GM12878 (cell line): ENCODE measurements at regions not wholly inside any gene's neighbourhood (a gene's known extent, or its start where the extent isn't known, plus 50 kb on each side); places are given as distances from the start of the nearest gene placed in this dataset.

Experiments
- CTCF ChIP-seq, 3 experiments: IDR thresholded peaks in 2 of 3; conservative IDR thresholded peaks in 1 of 3; 2 replicates each; pipeline ENCODE4 v1.5.1; 2011; ENCODE audit warnings: low read depth in 3 of 3, low read length in 3 of 3, mild to moderate bottlenecking in 3 of 3, control low read depth in 2 of 3, moderate library complexity in 2 of 3, inconsistent platforms in 1 of 3, mixed read lengths in 1 of 3; ENCODE audit not compliant: control insufficient read depth in 2 of 3, insufficient read depth in 1 of 3; ENCODE audit errors: extremely low read depth in 1 of 3
- GABPA ChIP-seq: IDR thresholded peaks from 2 replicates; pipeline ENCODE4 v1.6.1; 2014; ENCODE audit warnings: antibody characterized with exemption, low read depth, mild to moderate bottlenecking, inconsistent platforms
- KDM1A ChIP-seq: fragments of 200-600 bp; sonication (generic); IDR thresholded peaks from 2 replicates; pipeline ENCODE4 v1.6.1; 2016; ENCODE audit warnings: borderline replicate concordance
- POLR2AphosphoS2 ChIP-seq: IDR thresholded peaks from 2 replicates; pipeline ENCODE4 v1.6.1; 2011; ENCODE audit warnings: low read depth, mild to moderate bottlenecking, low read length, improper control_type of control experiment, moderate library complexity
- SPI1 ChIP-seq: IDR thresholded peaks from 2 replicates; pipeline ENCODE4 v1.6.1; 2011; ENCODE audit warnings: low read depth, mild to moderate bottlenecking, low read length, moderate library complexity, borderline replicate concordance; ENCODE audit not compliant: insufficient read depth
- SUZ12 ChIP-seq: fragments of 200-600 bp; sonication (generic); IDR thresholded peaks from one replicate; pipeline ENCODE4 v1.6.1; 2018; ENCODE audit warnings: antibody characterized with exemption, mild to moderate bottlenecking; ENCODE audit not compliant: unreplicated experiment
- TCF12 ChIP-seq: IDR thresholded peaks from 2 replicates; pipeline ENCODE4 v1.6.1; 2011; ENCODE audit warnings: low read depth, mild to moderate bottlenecking, low read length
- YBX1 ChIP-seq: fragments of 450-650 bp; IDR thresholded peaks from 2 replicates; pipeline ENCODE4 v1.6.1; 2016; ENCODE audit warnings: antibody characterized with exemption
- TF ChIP-seq, protein P1 (sequence below): fragments of 450-650 bp; formaldehyde crosslinking; IDR thresholded peaks from 2 replicates; pipeline ENCODE4 v1.5.0; 2022; ENCODE audit warnings: mild to moderate bottlenecking, missing genetic modification characterization
- TF ChIP-seq, protein P2 (sequence below): IDR thresholded peaks from 2 replicates; pipeline ENCODE4 v1.6.1; 2012; ENCODE audit warnings: low read depth, low read length, improper control_type of control experiment
- TF ChIP-seq, protein P3 (sequence below): fragments of 450-650 bp; IDR thresholded peaks from 2 replicates; pipeline ENCODE4 v1.6.1; 2016; ENCODE audit warnings: mild to moderate bottlenecking, moderate library complexity, borderline replicate concordance

DNA sequence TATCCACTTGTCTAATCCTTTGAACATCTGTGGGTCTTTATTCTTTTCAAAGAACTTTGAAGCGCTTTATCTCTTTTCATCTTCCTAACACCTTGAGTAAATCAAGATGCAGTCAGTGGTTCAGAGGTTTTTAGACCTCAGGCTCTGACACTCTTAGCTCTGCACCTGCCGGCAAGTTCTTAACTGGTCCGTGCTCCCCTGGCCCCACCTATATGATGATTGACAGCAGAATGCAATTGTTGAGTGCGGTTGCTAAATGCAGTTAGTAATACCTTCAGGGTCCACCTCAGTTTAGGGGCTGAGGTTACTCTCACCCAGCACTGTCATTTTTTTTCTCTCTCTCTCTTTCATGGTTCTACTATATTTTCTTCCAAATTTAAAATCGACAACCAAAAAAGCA, 854.2 kb upstream of the AUTS2 start:
- TF ChIP-seq, protein P1, sequence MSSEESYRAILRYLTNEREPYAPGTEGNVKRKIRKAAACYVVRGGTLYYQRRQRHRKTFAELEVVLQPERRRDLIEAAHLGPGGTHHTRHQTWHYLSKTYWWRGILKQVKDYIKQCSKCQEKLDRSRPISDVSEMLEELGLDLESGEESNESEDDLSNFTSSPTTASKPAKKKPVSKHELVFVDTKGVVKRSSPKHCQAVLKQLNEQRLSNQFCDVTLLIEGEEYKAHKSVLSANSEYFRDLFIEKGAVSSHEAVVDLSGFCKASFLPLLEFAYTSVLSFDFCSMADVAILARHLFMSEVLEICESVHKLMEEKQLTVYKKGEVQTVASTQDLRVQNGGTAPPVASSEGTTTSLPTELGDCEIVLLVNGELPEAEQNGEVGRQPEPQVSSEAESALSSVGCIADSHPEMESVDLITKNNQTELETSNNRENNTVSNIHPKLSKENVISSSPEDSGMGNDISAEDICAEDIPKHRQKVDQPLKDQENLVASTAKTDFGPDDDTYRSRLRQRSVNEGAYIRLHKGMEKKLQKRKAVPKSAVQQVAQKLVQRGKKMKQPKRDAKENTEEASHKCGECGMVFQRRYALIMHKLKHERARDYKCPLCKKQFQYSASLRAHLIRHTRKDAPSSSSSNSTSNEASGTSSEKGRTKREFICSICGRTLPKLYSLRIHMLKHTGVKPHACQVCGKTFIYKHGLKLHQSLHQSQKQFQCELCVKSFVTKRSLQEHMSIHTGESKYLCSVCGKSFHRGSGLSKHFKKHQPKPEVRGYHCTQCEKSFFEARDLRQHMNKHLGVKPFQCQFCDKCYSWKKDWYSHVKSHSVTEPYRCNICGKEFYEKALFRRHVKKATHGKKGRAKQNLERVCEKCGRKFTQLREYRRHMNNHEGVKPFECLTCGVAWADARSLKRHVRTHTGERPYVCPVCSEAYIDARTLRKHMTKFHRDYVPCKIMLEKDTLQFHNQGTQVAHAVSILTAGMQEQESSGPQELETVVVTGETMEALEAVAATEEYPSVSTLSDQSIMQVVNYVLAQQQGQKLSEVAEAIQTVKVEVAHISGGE: no peak
- TF ChIP-seq, protein P2, sequence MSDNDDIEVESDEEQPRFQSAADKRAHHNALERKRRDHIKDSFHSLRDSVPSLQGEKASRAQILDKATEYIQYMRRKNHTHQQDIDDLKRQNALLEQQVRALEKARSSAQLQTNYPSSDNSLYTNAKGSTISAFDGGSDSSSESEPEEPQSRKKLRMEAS: no peak
- TF ChIP-seq GABPA (no peak), CTCF (IDR thresholded peaks at IDR 0.05 in 2 of 3, conservative IDR thresholded peaks at IDR 0.05 in 1 of 3; ENCODE audit: control insufficient read depth in 2 of 3, extremely low read depth in 1 of 3, insufficient read depth in 1 of 3, low read depth in 3 of 3, low read length in 3 of 3) (no peak), SUZ12 (no peak), POLR2AphosphoS2 (no peak), TCF12 (no peak), KDM1A (no peak), SPI1 (no peak), YBX1 (no peak)
- TF ChIP-seq, protein P3, sequence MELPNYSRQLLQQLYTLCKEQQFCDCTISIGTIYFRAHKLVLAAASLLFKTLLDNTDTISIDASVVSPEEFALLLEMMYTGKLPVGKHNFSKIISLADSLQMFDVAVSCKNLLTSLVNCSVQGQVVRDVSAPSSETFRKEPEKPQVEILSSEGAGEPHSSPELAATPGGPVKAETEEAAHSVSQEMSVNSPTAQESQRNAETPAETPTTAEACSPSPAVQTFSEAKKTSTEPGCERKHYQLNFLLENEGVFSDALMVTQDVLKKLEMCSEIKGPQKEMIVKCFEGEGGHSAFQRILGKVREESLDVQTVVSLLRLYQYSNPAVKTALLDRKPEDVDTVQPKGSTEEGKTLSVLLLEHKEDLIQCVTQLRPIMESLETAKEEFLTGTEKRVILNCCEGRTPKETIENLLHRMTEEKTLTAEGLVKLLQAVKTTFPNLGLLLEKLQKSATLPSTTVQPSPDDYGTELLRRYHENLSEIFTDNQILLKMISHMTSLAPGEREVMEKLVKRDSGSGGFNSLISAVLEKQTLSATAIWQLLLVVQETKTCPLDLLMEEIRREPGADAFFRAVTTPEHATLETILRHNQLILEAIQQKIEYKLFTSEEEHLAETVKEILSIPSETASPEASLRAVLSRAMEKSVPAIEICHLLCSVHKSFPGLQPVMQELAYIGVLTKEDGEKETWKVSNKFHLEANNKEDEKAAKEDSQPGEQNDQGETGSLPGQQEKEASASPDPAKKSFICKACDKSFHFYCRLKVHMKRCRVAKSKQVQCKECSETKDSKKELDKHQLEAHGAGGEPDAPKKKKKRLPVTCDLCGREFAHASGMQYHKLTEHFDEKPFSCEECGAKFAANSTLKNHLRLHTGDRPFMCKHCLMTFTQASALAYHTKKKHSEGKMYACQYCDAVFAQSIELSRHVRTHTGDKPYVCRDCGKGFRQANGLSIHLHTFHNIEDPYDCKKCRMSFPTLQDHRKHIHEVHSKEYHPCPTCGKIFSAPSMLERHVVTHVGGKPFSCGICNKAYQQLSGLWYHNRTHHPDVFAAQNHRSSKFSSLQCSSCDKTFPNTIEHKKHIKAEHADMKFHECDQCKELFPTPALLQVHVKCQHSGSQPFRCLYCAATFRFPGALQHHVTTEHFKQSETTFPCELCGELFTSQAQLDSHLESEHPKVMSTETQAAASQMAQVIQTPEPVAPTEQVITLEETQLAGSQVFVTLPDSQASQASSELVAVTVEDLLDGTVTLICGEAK: no peak
